Stimulated activated CD4-positive, alpha-beta T cell treated with anti-CD3 and anti-CD28 coated beads, Interleukin-1b, Interleukin-23, amount 100 ng/mL, for 48 hours (primary cell): ENCODE measurements at regions not wholly inside any gene's neighbourhood (a gene's known extent, or its start where the extent isn't known, plus 50 kb on each side); places are given as distances from the start of the nearest gene placed in this dataset.

ENCODE experiments used
- DNase-seq: peaks from one replicate; pipeline ENCODE4 v3.0.0-alpha.2; 2020

DNA sequence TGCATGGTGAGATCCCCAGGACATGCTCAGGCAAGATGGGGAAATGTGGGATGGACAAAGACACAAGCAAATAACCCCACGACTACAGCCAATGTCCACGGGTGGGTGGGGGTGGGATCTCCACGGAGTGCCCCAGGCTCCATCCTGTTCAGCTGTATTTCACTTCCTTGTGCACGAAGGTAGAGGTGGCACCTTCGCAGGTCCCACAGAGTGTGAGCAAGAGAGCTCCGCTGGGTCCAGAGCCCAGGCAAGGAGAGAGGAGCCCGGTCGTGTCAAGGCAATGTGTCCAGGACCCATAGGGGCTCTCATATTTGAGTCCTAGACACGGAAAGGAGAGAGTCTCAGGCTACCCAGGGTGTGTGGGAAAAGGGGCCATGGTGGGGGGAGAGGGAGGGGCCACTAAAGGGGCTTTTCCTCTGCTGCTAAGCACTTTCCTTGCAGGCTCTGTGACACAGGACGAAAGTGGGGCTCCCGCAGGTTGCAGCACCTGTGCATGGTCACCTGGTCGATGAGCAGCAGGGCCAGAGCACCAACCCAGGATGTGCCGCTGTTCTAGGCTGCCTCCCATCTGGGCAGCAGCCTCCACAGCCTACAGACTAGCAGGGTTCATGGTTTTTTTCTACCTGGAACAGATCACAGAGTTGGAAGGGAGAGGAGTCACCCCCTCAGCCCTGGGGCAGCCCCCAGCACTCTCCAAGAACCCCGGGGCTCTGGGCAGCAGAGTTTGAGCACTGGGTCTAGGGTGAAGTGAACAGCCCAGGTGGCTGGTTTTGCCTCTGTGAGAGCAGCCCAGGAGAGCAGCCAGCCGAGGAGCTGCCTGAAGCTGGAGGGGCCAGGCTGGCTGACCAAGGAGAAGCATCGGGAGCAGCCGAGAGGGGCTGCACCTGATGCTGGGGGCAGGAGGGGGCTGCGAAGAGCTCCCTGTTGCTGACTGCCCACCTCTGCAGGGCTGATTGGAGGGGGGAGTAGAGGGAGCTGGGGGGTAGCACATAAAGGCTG is 100.7 kb upstream of the MVB12B start:
- DNase-seq, result no peak

DNA sequence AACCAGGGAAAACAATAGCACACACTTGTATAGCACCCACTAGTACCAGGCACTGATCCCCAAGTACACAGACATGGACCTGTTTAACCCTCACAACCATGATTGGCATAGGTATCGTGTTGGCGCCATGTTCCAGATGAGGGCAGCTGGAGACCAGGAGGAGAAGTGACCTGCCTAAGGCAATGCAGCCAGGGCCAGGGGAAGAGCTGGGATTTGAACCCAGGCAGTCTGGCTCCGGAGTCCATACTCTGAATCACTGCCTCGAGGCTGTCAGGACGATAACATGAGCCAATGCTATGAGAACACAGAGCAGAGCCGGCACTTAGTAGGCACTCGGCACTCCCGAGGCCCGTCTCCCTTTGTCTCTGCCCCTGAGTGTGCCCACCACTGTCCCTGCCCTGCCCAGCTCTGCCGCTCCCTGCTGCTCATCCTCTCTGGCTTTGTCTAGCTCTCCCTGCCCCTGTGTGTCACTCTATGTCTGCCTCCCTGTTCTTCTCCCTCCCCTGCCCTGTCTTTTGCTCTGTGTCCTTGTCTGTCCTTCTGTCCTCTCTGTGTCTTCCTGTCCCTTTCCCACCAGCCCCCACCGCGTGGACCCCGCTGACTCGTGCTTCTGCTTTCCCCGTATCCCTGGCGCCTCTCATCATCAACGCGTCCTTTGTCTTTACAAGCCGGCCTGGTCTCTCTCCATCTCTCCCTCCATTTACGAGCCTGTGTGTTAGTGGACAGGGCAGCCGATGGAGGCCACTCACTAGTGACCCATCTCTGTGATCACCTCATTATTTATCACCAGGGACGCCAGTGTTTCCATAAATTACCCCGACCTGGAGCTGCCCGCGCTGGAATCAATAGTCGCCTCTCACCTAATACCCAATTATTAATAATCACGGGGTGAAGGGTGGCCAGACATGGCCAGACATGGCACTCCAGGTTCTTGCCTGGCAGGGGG is 99.4 kb upstream of the MVB12B start:
- no peak for DNase-seq

DNA sequence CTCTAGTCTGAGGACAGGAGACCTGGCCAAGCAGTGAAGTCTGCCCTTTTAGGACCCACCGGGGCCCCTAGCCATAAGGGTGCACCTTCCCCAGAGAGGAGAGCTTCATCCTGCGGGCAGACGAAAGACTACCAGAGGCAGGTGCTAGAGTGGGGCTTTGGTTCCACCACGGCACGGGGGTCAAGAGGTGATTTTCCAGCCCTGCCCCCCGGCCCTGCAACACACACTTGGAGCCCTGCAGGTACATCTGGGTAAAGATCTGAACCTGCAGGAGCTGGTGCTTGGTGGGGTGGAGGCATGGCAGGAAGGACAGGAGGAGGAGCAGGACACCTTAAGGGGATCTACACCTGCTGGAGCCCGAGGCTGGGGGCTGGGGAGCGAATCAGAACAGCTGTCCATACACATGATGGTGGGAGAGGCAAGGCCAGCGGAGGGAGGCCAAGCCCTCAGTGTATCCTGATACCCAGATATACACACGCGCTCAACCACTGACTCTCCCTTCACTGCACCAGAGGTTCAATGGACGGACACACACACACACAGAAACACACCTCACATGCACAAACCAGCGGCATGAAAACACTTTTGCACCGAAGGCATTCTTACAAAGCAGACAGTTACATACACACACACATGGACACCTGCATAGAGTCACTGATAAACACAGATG is 98.4 kb upstream of the MVB12B start:
- DNase-seq, result no peak

DNA sequence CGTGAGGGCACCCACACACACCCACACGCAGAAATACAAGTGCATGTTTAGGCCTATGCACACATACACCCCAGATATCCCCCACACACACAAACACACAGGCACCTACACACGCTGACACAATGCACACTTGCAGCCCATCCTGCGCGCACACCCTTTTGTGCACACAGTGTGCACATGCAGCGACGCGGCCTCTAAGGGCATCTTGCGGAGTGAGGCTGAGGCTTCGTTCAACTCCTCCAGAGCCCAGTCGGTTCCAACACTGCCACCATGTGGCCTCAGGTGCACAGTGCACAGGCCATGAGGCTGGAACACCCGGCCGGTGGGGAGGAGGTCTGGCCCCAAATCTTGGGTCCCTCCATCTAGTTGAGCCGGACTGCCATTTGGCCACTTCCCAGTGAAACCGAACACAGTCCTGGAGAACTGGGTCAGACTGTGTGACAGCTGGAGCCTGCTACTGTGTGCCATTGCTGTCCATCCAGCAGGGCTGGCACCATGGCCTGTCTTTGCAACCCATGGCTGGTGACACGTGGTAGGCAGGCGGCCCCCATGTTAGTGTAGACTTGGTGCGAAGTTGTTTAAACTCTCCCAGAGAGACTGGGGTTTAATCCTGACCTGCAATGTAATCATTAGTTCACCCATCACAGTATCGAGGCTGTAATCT is 97.7 kb upstream of the MVB12B start:
- peak; percentile 64 for DNase-seq

DNA sequence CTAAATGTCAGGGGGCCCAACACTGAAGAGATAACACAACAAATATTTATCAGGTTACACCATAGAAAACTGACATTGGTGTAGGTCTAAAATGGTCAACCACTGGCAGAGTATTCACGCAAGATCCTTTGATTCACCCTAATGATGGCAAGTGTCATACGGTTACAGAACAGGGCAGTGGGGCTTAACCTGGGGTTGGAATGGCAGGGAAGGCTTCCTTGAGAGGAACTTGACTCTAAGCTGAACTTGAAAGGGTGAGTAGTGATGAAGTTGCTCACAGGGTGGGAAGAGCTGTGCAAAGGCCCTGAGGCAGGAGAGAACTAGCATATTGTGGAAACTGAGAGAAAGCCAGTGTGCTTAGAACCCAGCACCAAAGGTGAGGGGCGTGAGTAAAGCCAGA is 97.1 kb upstream of the MVB12B start:
- DNase-seq, result no peak

DNA sequence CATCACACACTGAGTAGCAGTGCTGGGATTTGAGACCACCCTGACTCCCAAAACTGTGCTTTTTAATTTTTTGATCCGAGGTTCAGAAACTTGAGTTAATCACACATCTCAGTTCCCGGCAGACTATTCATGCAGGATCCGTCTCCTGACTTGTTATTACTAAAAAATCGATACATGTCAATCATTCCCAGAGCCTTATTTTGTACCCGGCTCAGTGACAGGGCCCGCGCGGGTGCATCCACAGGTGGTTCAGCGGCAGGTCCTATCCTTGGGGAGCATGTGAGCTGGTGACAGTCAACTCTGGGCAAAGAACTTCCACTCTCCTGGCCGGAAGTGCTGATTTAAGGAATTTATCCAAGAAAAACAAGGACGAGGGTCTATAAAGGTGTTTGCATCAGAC is 95.9 kb upstream of the MVB12B start:
- no peak for DNase-seq

DNA sequence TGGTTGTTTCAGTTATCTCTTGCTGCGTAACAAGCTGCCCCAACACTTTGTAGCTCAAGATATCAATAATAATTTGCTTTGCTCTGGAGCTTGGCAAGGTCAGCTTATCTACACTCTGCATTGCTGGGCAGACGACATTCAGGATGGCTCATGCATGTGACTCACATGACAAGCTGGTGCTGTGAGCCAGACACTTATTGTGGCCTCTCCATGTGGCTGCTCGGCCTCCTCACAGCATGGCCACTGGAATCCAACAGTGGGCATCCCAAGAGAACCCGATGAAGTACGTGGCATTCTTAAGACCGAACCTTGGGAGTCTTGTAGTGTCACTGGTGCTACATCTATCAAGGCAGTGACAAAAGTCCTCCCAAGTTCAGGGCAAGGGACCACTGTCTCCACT is 94.2 kb upstream of the MVB12B start:
- no peak for DNase-seq

DNA sequence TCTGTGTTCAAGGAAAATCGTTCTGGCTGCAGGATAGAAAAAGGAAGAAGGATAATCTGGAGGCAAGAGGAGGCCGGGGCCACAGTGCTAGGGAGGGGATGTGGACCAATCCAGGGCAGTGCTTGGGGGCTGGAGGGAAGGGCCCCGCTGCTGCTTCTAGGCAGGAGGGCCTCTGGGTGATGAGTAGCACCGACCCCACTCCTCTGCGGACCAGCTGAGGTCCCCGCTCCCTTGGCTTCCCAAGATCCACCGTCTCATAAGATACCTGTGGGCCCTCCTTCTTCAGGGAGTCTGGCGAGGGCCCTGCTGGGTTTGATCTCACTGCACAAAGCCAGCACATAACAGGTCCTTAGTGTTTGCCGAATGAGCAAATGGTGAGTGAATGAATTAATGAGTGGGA is 93.5 kb upstream of the MVB12B start:
- no peak for DNase-seq

DNA sequence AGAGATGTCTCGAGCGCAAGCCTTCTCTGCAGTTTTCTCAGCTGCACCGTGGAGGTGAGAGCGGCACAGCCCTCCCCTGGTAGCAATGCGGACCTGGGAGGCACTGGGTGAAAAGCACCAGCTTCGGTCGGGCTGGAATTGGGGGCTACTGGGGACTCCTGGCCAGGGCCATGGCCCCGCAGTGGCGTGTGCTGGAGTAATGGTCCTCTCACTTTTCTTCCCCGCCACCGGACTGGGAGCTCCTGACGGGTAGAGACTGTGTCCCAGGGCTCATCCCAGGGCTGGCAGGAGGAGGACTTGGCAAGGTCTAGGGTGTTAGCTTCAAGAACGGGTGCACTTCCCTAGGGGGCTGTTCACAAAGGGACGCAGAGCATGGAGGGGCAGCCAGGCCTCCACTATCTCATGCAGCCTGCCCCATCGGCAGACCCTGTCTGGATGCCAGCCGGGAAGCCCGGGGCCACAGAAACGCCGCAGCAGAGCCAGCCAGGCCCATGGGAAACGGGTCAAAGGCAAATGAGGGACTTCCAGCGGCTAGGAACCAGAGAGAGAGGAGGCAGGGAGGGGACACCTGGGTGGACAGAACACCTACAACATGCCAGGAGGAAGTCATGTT is 92.6 kb upstream of the MVB12B start:
- DNase-seq, result no peak

DNA sequence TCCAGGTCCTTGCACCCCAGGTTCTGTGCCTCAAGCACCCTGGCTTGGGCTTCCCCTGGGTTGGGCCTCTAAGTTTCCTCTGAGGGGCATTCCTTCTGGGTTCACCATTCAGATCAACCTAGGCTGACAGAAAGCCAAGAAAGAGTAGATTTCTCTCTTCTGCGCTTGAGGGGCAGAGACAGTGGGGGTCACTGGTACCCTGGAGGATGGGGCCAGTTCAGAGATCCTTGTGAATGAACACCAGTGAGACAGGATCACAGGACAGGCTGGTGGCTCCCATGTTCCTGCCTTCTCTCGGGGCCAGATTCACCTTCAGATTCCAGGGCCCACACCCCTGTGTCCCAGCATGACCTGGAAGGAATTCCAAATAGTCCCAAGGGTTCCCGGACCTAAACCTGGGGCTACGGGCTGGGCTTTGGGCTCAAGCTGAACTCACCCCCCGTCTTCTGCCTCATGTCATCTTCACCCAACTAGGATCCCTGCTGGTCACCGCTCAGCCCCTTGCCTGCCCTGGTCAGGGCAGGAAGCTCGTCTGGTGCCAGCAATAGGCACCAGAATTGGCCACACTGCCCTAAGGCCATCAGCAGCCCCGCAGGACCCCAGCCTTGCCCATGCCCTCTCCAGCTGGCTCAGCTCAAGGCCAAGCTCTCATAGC is 91.8 kb upstream of the MVB12B start:
- no peak for DNase-seq

DNA sequence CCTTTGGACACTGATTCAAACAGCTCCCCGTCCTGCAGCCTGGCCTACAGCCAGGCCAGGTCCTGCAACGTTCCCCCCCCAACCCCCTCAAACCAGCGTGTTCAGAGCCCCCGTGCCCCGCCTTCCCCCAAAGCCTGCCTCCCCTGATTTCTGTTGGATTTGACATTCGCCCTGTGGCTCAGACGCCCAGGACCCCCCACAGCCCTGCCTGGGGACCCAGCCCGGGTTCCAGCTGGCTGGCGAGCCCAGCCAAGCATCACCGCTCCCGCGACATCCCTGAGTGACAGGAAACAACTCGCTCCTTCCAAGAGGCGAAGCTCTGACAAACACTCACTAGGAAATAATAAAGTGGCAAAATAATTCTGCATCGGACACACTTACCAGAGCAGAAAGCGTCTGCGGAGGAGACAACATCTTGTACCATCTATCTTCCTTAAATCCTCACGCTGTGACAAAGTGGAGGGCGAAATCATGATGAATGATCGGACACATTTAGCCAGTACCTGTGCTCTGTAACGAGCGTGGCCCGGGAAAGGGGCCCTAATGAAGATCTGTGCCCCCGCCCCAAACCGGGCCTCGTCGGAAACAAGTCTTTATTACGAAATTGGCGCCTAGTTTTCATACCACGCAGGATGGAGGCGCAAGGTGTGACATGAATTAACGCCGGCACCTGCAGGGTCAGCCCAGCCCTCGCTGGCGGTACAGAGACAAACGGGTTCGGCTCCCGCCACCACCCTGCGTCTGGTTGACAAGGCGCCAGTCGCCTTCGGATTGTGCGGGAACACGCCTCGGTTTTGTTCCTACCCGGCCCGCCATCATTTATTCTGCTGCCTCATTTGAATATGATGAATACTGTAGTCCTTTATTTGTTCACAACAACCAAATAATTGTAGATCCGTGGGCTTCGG is 91.0 kb upstream of the MVB12B start:
- DNase-seq, result no peak

DNA sequence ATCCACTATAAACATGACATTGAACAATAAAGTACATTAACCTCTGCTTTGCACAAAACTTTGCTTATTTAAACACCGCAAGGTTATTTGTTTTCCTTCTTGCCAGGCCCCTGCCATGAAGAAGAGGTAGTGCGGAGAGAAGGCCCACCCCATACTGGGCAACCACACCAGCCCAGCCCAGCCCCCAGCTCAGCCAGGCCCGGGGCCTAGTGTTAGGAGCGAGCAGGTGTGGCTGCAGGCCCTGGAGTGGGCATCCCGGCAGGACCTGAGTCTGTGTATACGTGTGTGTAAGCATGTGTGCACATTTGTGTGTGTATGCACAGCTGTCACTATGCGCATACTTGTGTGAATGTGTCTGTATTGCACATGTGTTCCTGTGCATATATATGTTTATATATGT is 90.4 kb upstream of the MVB12B start:
- no peak for DNase-seq

DNA sequence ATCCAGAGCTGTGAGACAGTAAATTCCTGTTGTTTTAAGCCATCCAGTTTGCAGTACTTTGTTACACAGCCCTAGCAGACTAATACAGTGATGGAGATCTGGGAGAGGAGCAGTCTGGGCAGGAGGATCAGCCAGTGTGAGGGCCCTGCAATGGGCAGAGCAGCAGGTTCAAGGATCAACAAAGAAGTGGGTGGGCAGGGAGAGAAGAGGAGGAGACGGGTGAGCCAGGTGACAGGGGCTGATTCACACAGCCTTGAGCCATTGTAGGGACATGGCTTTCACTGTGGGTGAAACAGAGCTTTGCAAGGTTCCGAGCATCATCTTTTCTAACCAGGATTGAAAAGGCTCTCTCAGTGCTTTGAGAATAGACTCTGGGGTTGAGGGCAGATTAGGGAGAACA is 88.2 kb upstream of the MVB12B start:
- no peak for DNase-seq

DNA sequence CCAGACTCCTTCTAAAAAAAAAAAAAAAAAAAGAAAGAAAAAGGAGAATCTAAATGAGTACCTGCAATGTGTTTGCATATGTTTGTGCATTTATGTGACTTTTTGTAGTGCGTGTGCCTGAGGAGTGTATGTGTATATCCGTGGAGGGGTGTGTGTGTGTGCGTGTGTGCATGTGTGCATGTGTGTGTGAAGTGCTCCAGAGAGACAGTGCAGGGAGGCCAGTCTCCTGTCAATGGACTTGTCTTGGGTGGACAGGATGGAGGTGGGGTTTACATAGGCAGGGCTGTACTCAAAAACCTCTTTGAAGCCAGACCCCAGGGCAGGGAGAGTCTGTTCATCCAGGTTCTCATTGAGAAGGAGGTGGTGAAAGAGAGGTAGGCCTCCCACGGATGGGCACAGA is 87.1 kb upstream of the MVB12B start:
- no peak for DNase-seq

DNA sequence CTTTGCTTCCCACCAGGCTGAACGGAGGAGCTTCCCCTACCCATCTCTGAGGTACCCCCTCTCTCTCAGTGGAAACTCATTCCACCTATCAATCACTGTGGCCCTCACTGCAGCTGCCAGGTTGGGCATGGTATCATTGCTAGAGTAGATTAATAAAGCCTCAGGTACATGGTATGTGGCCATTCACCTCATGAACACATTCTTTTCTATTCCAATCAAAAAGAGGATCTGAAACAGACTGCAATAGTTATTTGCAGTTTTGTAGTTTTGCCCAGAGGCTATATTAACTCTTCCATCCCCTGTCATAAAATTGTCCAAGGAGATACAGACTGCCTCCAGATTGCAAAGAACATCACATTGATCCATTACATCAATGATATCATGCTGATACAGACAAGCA is 85.8 kb upstream of the MVB12B start:
- DNase-seq, result no peak

DNA sequence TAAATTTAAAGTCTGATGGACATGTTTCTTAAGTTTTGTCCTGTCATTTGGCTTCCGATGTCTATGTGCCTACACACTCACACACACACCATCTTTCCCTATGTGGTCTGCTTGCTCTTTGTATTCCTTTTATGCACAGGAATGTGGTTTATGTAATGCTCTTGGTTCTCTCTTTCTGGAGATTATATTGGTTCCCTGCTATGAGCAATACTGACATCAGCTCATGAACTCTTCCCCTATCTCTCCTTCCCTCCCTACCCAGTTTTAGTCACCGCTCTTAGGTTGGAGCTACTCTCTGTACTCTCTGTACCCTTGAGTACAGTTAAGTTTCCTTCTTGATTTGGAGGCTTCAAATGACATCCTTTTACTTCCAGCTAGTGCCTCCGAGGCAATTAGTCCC is 77.9 kb upstream of the MVB12B start:
- DNase-seq, result no peak

DNA sequence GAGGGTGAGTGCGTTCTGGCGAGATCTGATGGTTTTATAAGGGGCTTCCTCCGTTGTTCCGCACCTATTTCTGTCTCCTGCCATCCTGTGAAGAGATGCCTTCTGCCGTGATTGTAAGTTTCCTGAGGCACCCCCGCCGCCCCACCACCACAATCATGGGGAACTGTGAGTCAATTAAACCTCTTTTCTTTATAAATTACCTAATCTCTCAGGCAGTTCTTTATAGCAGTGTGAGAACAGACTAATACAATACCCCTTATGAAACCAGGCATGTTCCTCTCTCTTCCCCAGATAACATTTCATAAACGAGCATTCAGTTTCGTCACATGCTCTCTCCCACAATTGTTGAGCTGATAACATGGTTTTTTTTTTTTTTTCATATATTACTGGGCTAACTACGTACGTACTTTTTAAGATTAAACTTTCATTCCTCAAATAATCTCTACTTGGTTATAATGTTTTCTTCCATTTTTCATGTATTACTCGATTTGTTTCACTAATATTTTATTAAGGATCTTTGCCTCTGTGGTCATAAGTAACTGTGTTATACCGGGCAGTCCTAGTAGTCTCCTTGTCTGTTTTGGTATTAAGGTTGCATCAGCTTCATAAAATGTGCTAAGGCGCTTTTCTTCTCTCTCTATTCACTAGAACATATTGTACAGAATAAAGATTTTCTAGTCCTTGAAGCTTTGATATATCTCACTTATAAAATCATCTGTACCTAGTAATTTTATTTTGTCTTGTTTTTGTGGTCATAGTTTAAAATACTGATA is 64.9 kb upstream of the MVB12B start:
- DNase-seq, result no peak

DNA sequence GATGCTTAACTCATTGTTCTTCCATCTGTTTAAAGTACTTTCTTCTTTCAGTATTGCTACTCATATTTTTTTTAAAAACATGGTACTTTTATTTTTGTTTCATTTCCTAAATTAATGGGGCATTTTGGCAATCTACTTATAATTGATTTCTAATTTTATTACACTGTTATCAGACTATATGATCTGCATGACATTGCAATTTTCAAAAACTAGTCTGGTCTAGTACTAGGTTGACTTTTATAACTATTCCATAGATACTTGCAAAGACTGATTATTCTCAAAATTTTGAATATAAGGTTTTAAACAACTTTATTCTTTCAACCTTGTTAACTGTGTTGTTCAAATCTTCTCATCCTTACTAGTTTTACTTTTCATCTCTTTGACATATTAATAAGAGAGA is 63.9 kb upstream of the MVB12B start:
- no peak for DNase-seq

DNA sequence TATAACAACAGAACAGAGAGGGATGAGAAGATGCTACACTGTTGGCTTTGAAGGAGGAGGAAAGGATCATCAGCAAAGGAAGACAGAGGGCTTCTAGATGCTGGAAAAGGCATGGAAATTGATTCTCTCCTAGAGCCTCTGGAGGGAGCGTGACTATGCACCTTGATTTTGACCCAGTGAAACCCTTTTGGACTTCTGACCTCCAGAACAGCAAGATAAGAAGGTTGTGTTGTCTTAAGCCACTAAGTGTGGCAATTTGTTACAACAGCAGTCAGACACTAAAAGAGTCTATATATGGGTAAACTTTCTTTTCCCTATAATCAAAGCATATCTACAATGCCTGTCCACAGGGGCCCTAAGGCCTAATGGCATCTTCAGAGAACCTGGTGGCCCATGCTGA is 56.1 kb upstream of the MVB12B start:
- DNase-seq, result no peak
